OCI-LY7 (cell line): ENCODE measurements at regions not wholly inside any gene's neighbourhood (a gene's known extent, or its start where the extent isn't known, plus 50 kb on each side); places are given as distances from the start of the nearest gene placed in this dataset.

Experiments
- CTCF ChIP-seq: fragments of 200-600 bp; sonication (generic); conservative IDR thresholded peaks from 2 replicates; pipeline ENCODE4 v1.5.1; 2014; ENCODE audit warnings: mild to moderate bottlenecking, antibody characterized with exemption, low read length, moderate library complexity, mixed read lengths
- EZH2phosphoT487 ChIP-seq: fragments of 200-600 bp; sonication (generic); IDR thresholded peaks from 2 replicates; pipeline ENCODE4 v1.6.1; 2018; ENCODE audit warnings: low read depth, borderline replicate concordance, mild to moderate bottlenecking, mixed run types, antibody characterized with exemption, low read length, moderate library complexity, mixed read lengths

DNA sequence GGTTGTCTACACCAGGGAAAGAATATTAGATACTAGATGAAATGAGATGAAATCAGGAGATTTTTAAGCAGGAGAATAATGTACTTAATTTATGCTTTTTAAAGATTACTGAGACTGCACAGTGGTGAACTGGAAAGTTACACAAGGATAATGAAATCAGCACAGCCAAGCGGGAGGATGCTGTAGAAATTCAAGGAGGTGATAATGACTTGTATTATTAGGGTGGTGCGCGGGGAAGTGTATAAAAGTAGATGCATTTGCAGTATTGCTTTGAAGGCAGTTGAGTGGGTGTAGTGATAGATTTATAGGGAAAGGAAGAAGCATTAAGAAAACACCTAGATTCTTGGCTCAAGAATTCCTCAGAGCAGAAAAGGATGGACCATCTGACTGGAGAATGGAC lies 359.5 kb upstream of the SPHKAP start:
- no peak for TF ChIP-seq CTCF
- no peak for TF ChIP-seq EZH2phosphoT487
